Neutrophil (primary cell): ENCODE measurements at regions not wholly inside any gene's neighbourhood (a gene's known extent, or its start where the extent isn't known, plus 50 kb on each side); places are given as distances from the start of the nearest gene placed in this dataset.

Source experiments
- H3K27ac ChIP-seq: fragments of 200-600 bp; sonication (generic); 2 replicates; pipeline ENCODE4 v1.5.1; 2016; ENCODE audit warnings: mild to moderate bottlenecking, moderate library complexity
- H3K27me3 ChIP-seq: fragments of 200-600 bp; sonication (generic); 2 replicates; pipeline ENCODE4 v1.6.0; 2016; ENCODE audit warnings: mild to moderate bottlenecking
- H3K36me3 ChIP-seq: fragments of 200-600 bp; sonication (generic); 2 replicates; pipeline ENCODE4 v1.5.1; 2017
- H3K4me1 ChIP-seq, 2 experiments: fragments of 200-600 bp in 1 of 2; sonication (generic) in 1 of 2; 1 replicate in 1 of 2; 2 replicates in 1 of 2; pipeline versions ENCODE4 v1.5.1 to v1.6.1; 2013 to 2016; ENCODE audit warnings: low read depth in 1 of 2, low read length in 1 of 2, mild to moderate bottlenecking in 1 of 2, moderate library complexity in 1 of 2; ENCODE audit not compliant: control insufficient read depth in 1 of 2, insufficient read depth in 1 of 2
- H3K4me3 ChIP-seq, 2 experiments: fragments of 200-600 bp in 1 of 2; sonication (generic) in 1 of 2; 1 replicate in 1 of 2; 2 replicates in 1 of 2; pipeline ENCODE4 v1.5.1; 2013 to 2016; ENCODE audit warnings: low read depth in 1 of 2, low read length in 1 of 2, mild to moderate bottlenecking in 1 of 2, moderate library complexity in 1 of 2
- H3K9me3 ChIP-seq: fragments of 200-600 bp; sonication (generic); 2 replicates; pipeline ENCODE4 v1.5.1; 2016
- CTCF ChIP-seq: fragments of 200-600 bp; sonication (generic); IDR thresholded peaks from 2 replicates; pipeline ENCODE4 v1.5.1; 2016; ENCODE audit warnings: antibody characterized with exemption

GRCh38 chr2:71772510-71773172 lies 319.3 kb downstream of the DYSF start:
- H3K9me3 ChIP-seq, result no peaks in the 10 kb centered on the region
- no peak for TF ChIP-seq CTCF

GRCh38 chr2:71767663-71768062 lies 314.3 kb downstream of the DYSF start:
- Histone ChIP-seq H3K27me3 (peaks cover 17% of the 10 kb centered on the region), H3K27ac (no peak overlapping the region), H3K4me1 (no peaks in the 10 kb centered on the region), H3K4me3 (no peak overlapping the region), H3K9me3 (no peaks in the 10 kb centered on the region), H3K36me3 (no peaks in the 10 kb centered on the region)
- no peak for TF ChIP-seq CTCF

More at GRCh38 chr2:71772510-71773172, 319.3 kb downstream of the DYSF start:
- Histone ChIP-seq H3K4me3 (no peak overlapping the region), H3K27ac (no peak overlapping the region), H3K4me1 (no peaks in the 10 kb centered on the region), H3K36me3 (no peaks in the 10 kb centered on the region), H3K27me3 (peaks cover 6% of the 10 kb centered on the region)

- Histone ChIP-seq H3K27me3 (peaks cover 56% of the 10 kb centered on the region), H3K36me3 (no peaks in the 10 kb centered on the region), H3K4me3 (no peak overlapping the region), H3K27ac (no peak overlapping the region), H3K9me3 (no peaks in the 10 kb centered on the region), H3K4me1 (no peaks in the 10 kb centered on the region)
- TF ChIP-seq CTCF, result no peak
Measured at GRCh38 chr2:71759060-71759459, 305.7 kb downstream of the DYSF start.

GRCh38 chr2:71757351-71757750 lies 304.0 kb downstream of the DYSF start:
- no peaks in the 10 kb centered on the region for H3K9me3 ChIP-seq
- no peak overlapping the region for H3K4me3 ChIP-seq
- peaks cover 61% of the 10 kb centered on the region for H3K27me3 ChIP-seq
- no peaks in the 10 kb centered on the region for H3K36me3 ChIP-seq
- no peak overlapping the region for H3K27ac ChIP-seq
- no peaks in the 10 kb centered on the region for H3K4me1 ChIP-seq
- TF ChIP-seq CTCF, result no peak

- Histone ChIP-seq H3K27ac (no peak overlapping the region), H3K4me1 (no peaks in the 10 kb centered on the region), H3K36me3 (no peaks in the 10 kb centered on the region), H3K27me3 (peaks cover 64% of the 10 kb centered on the region), H3K9me3 (no peaks in the 10 kb centered on the region), H3K4me3 (no peak overlapping the region)
- no peak for TF ChIP-seq CTCF
Measured at GRCh38 chr2:71756280-71756906, 303.0 kb downstream of the DYSF start.
